GM12878 (cell line): ENCODE measurements at regions not wholly inside any gene's neighbourhood (a gene's known extent, or its start where the extent isn't known, plus 50 kb on each side); places are given as distances from the start of the nearest gene placed in this dataset.

Experiments used
- ATAC-seq: fragments of 200-7000 bp; cut with Tn5 transposase; 3 replicates; pipeline ENCODE4 v1.9.1; 2020; ENCODE audit warnings: mild to moderate bottlenecking, moderate library complexity
- BruUV-seq: library from RNA; stranded (reverse); fragments of 400-500 nt; replicated peaks from 2 replicates; lab custom pipeline; 2021; lab: Mats Ljungman, UMichigan
- CTCF ChIA-PET: fragments of 300-600 bp; sonication (Branson Sonifier 250); formaldehyde crosslinking; extraction: SDS; loops from one replicate; lab custom pipeline; 2021; ENCODE audit warnings: inconsistent platforms; lab: Yijun Ruan, JAX
- POLR2A ChIA-PET: fragments of 350-600 bp; formaldehyde crosslinking; extraction: SDS; loops from one replicate; lab custom pipeline; 2021; ENCODE audit warnings: inconsistent platforms; lab: Charles Lee
- RAD21 ChIA-PET: fragments of 300-600 bp; sonication (Branson Sonifier 250); formaldehyde crosslinking; loops from one replicate; lab custom pipeline; 2023; ENCODE audit warnings: antibody characterized with exemption; ENCODE audit not compliant: unreplicated experiment; lab: Charles Lee
- SMC1A ChIA-PET: fragments of 300-600 bp; sonication (Branson Sonifier 250); formaldehyde crosslinking; loops from one replicate; lab custom pipeline; 2023; ENCODE audit not compliant: unreplicated experiment, uncharacterized antibody; lab: Charles Lee
- DNase-seq: peaks from one replicate; pipeline ENCODE4 v3.0.0-alpha.2; 2011; ENCODE audit warnings: low read depth, low spot score
- FAIRE-seq: peaks from 3 replicates; lab custom pipeline; 2011; peaks lifted over from hg19 to GRCh38; lab: Jason Lieb, UNC
- H2AFZ ChIP-seq: 2 replicates; pipeline ENCODE4 v1.6.0; 2011; ENCODE audit warnings: low read depth, low read length, control low read depth; ENCODE audit not compliant: control insufficient read depth
- H3K27ac ChIP-seq: 2 replicates; pipeline ENCODE4 v1.5.1; 2011; ENCODE audit warnings: control low read depth; ENCODE audit not compliant: control insufficient read depth, insufficient read depth
- H3K27me3 ChIP-seq, 2 experiments: replicated peaks in 1 of 2; 2 replicates each; pipeline versions ENCODE4 v1.6.0 to v1.6.1; 2011; ENCODE audit warnings: low read length in 1 of 2; ENCODE audit not compliant: control insufficient read depth in 2 of 2, insufficient read depth in 2 of 2
- H3K36me3 ChIP-seq, 2 experiments: 2 replicates each; pipeline ENCODE4 v1.5.1; 2011; ENCODE audit warnings: low read length in 1 of 2; ENCODE audit not compliant: control insufficient read depth in 2 of 2, insufficient read depth in 2 of 2
- H3K4me1 ChIP-seq: 2 replicates; pipeline ENCODE4 v1.6.1; 2011; ENCODE audit warnings: mild to moderate bottlenecking, low read length, moderate library complexity, mixed read lengths; ENCODE audit not compliant: control insufficient read depth, insufficient read depth
- H3K4me2 ChIP-seq: 2 replicates; pipeline ENCODE4 v1.6.0; 2011; ENCODE audit warnings: control low read depth; ENCODE audit not compliant: control insufficient read depth, insufficient read depth
- H3K4me3 ChIP-seq: fragments of 200-600 bp; sonication (generic); 2 replicates; pipeline ENCODE4 v1.5.1; 2016
- H3K79me2 ChIP-seq: 2 replicates; pipeline ENCODE4 v1.6.0; 2011; ENCODE audit warnings: low read length; ENCODE audit not compliant: control insufficient read depth, insufficient read depth
- H3K9ac ChIP-seq: 2 replicates; pipeline ENCODE4 v1.8.0; 2011; ENCODE audit warnings: low read length, control low read depth, mixed read lengths; ENCODE audit not compliant: control insufficient read depth, insufficient read depth
- H3K9me3 ChIP-seq: replicated peaks from 3 replicates; pipeline ENCODE4 v1.5.1; 2011; ENCODE audit warnings: mild to moderate bottlenecking, low read length; ENCODE audit not compliant: control insufficient read depth, insufficient read depth
- H4K20me1 ChIP-seq: 2 replicates; pipeline ENCODE4 v1.6.0; 2011; ENCODE audit not compliant: control insufficient read depth, insufficient read depth
- CTCF ChIP-seq, 3 experiments: IDR thresholded peaks in 2 of 3; conservative IDR thresholded peaks in 1 of 3; 2 replicates each; pipeline ENCODE4 v1.5.1; 2011; ENCODE audit warnings: low read depth in 3 of 3, low read length in 3 of 3, mild to moderate bottlenecking in 3 of 3, control low read depth in 2 of 3, moderate library complexity in 2 of 3, inconsistent platforms in 1 of 3, mixed read lengths in 1 of 3; ENCODE audit not compliant: control insufficient read depth in 2 of 3, insufficient read depth in 1 of 3; ENCODE audit errors: extremely low read depth in 1 of 3
- ELK1 ChIP-seq: IDR thresholded peaks from 2 replicates; pipeline ENCODE4 v1.6.1; 2012; ENCODE audit warnings: low read depth, low read length, improper control_type of control experiment
- RBBP5 ChIP-seq: fragments of 200-600 bp; sonication (generic); conservative IDR thresholded peaks from 2 replicates; pipeline ENCODE4 v1.6.1; 2016
- SIN3A ChIP-seq: IDR thresholded peaks from 2 replicates; pipeline ENCODE4 v1.6.1; 2012; ENCODE audit warnings: low read depth, low read length, improper control_type of control experiment
- SREBF1 ChIP-seq: IDR thresholded peaks from 2 replicates; pipeline ENCODE4 v1.6.1; 2012; ENCODE audit warnings: mild to moderate bottlenecking, low read length
- TAF1 ChIP-seq: IDR thresholded peaks from 2 replicates; pipeline ENCODE4 v1.6.1; 2011; ENCODE audit warnings: mild to moderate bottlenecking, low read depth, low read length, borderline replicate concordance
- WRNIP1 ChIP-seq: IDR thresholded peaks from 2 replicates; pipeline ENCODE4 v1.6.1; 2011; ENCODE audit warnings: low read depth, low read length, improper control_type of control experiment, borderline replicate concordance
- WGBS: methylation state at CpG from one replicate; pipeline ENCODE4 v1.1.6; 2016; ENCODE audit warnings: low lambda C conversion rate; ENCODE audit not compliant: insufficient replicate concordance, insufficient coverage; ENCODE audit errors: missing lambda C conversion rate; 5-methylcytosine and 5-hydroxymethylcytosine counted together
- in situ Hi-C: fragments of 300-500 bp; cut with MboI; formaldehyde crosslinking; loops from 9 replicates; pipeline ENCODE4 v1.14.3; 2018; ENCODE audit warnings: mixed read lengths
- intact Hi-C: fragments of 100-400 bp; cut with micrococcal nuclease; formaldehyde crosslinking; loops from one replicate; pipeline ENCODE4 v1.14.2; 2022; ENCODE audit not compliant: unreplicated experiment

- TF ChIP-seq ELK1 (no peak), RBBP5 (no peak), SREBF1 (no peak), SIN3A (no peak)
These were observed 165.0 kb upstream of the GORAB start (continued) for GRCh38 chr1:170366980-170367379.

DNA sequence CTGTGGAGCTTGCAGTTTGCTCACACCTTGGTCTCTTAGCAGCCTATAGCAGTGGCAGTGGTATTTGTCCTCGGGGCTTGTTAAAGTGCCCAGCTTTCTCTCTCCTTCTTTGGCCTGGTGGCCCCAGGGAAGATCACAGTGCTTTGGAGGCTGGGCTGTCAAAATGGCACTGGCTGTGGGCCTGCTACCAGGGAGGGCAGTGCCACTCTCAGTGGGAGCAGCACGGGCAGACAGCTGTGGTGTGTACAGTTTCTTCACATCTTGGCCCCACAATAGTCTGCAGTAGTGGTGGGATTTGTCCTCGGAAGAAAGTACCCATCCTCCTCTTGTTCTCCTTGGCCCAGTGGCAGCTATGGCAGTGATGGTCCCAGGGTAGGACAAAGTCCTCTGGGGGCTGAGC, 164.4 kb upstream of the GORAB start:
- SMC1A ChIA-PET = interaction anchor here (0.9 to 1.2 kb wide), 4 partner anchors 9 to 139 kb away, joined by 3 to 4 read pairs (median 4); no protein-coding TSS in a partner anchor
- H3K4me2 ChIP-seq = no peak overlapping the region
- in situ Hi-C loops = no loop called here
- 3% methylated on average over 3 of the region's 3 CpGs for WGBS
- DNase-seq (no peak), FAIRE-seq (no peak), ATAC-seq (no peak)
- TF ChIP-seq WRNIP1 (no peak), CTCF (IDR thresholded peaks at IDR 0.05 in 2 of 3, conservative IDR thresholded peaks at IDR 0.05 in 1 of 3; ENCODE audit: control insufficient read depth in 2 of 3, extremely low read depth in 1 of 3, insufficient read depth in 1 of 3, low read depth in 3 of 3, low read length in 3 of 3) (no peak), TAF1 (no peak)
- no peaks in the 10 kb centered on the region for H3K9me3 ChIP-seq
- no peak overlapping the region for H3K9ac ChIP-seq
- RAD21 ChIA-PET = no interaction called here
- no peak overlapping the region for H3K4me3 ChIP-seq
- CTCF ChIA-PET = interaction anchor here (0.6 kb wide), 1 partner anchor 1787 kb away, joined by 3 read pairs; no protein-coding TSS in a partner anchor
- H3K27ac ChIP-seq = no peak overlapping the region
- no peaks in the 10 kb centered on the region for H3K79me2 ChIP-seq
- no peaks in the 10 kb centered on the region for H4K20me1 ChIP-seq
- no peaks in the 10 kb centered on the region for H3K27me3 ChIP-seq
- H2AFZ ChIP-seq = no peak overlapping the region
- no peaks in the 10 kb centered on the region for H3K36me3 ChIP-seq
- POLR2A ChIA-PET = no interaction called here
- no TSS peak for BruUV-seq
- no peaks in the 10 kb centered on the region for H3K4me1 ChIP-seq
- intact Hi-C loops = no loop called here
